Activated B cell treated with CpG ODN at 0.5 μM for 24 hours (primary cell): ENCODE measurements at regions not wholly inside any gene's neighbourhood (a gene's known extent, or its start where the extent isn't known, plus 50 kb on each side); places are given as distances from the start of the nearest gene placed in this dataset.

Experiments
- ATAC-seq: fragments of 200-7000 bp; cut with Tn5 transposase; one replicate; pipeline ENCODE4 v1.10.0; 2021; ENCODE audit warnings: low read depth, mild to moderate bottlenecking, moderate library complexity
- CTCF ChIA-PET: fragments of 350-600 bp; sonication (Branson Sonifier 250); formaldehyde crosslinking; loops from one replicate; lab custom pipeline; 2021; ENCODE audit warnings: antibody characterized with exemption; lab: Charles Lee
- POLR2A ChIA-PET: fragments of 350-600 bp; sonication (Branson Sonifier 250); formaldehyde crosslinking; loops from one replicate; lab custom pipeline; 2021; ENCODE audit warnings: antibody characterized with exemption; lab: Charles Lee
- DNase-seq: peaks from one replicate; pipeline ENCODE4 v3.0.0; 2022
- H3K27ac Mint-ChIP-seq: one replicate; pipeline ENCODE4 v1.8.0; 2020; ENCODE audit warnings: mixed read lengths
- H3K27me3 Mint-ChIP-seq: one replicate; pipeline ENCODE4 v1.8.0; 2021; ENCODE audit warnings: mixed read lengths
- H3K36me3 Mint-ChIP-seq: one replicate; pipeline ENCODE4 v1.8.0; 2021; ENCODE audit warnings: low read depth, mixed read lengths
- H3K4me1 Mint-ChIP-seq: one replicate; pipeline ENCODE4 v1.8.0; 2021; ENCODE audit warnings: mixed read lengths
- H3K4me3 Mint-ChIP-seq: one replicate; pipeline ENCODE4 v1.8.0; 2020; ENCODE audit warnings: mild to moderate bottlenecking, mixed read lengths
- H3K9me3 Mint-ChIP-seq: one replicate; pipeline ENCODE4 v1.8.0; 2020; ENCODE audit warnings: mixed read lengths
- CTCF ChIP-seq: fragments of 200-600 bp; IDR thresholded peaks from one replicate; pipeline ENCODE4 v1.8.0; 2022; ENCODE audit warnings: antibody characterized with exemption, mild to moderate bottlenecking
- intact Hi-C: fragments of 100-400 bp; cut with micrococcal nuclease; formaldehyde crosslinking; loops from one replicate; pipeline ENCODE4 v1.15.1; 2024

GRCh38 chr2:21346984-21347383 lies 223.2 kb downstream of the TDRD15 start:
- intact Hi-C loops: no loop called here
- TF ChIP-seq CTCF: no peak
- no peaks in the 10 kb centered on the region for H3K4me1 Mint-ChIP-seq
- POLR2A ChIA-PET: no interaction called here
- H3K9me3 Mint-ChIP-seq: peaks cover 2% of the 10 kb centered on the region
- no peaks in the 10 kb centered on the region for H3K27me3 Mint-ChIP-seq
- CTCF ChIA-PET: no interaction called here
- H3K36me3 Mint-ChIP-seq: no peaks in the 10 kb centered on the region
- DNase-seq: no peak
- ATAC-seq: no peak
- H3K4me3 Mint-ChIP-seq: no peak overlapping the region
- H3K27ac Mint-ChIP-seq: no peak overlapping the region

- Mint-ChIP-seq H3K4me1 (no peaks in the 10 kb centered on the region), H3K9me3 (no peaks in the 10 kb centered on the region), H3K27me3 (no peaks in the 10 kb centered on the region), H3K27ac (no peak overlapping the region), H3K36me3 (no peaks in the 10 kb centered on the region), H3K4me3 (no peak overlapping the region)
- ChIA-PET CTCF (no interaction called here), POLR2A (no interaction called here)
- intact Hi-C loops: no loop called here
- TF ChIP-seq CTCF: no peak
- DNase-seq (no peak), ATAC-seq (no peak)
These were observed 230.3 kb downstream of the TDRD15 start for GRCh38 chr2:21353879-21354679.

GRCh38 chr2:21356086-21356856 lies 232.5 kb downstream of the TDRD15 start:
- ATAC-seq: no peak
- no peak for TF ChIP-seq CTCF
- Mint-ChIP-seq H3K27ac (no peak overlapping the region), H3K9me3 (no peaks in the 10 kb centered on the region), H3K36me3 (no peaks in the 10 kb centered on the region), H3K27me3 (no peaks in the 10 kb centered on the region), H3K4me1 (no peaks in the 10 kb centered on the region), H3K4me3 (no peak overlapping the region)
- DNase-seq: no peak
- ChIA-PET POLR2A (no interaction called here), CTCF (no interaction called here)
- intact Hi-C loops: no loop called here

- no peaks in the 10 kb centered on the region for H3K36me3 Mint-ChIP-seq
- H3K27me3 Mint-ChIP-seq: no peaks in the 10 kb centered on the region
- no peak for DNase-seq
- POLR2A ChIA-PET: no interaction called here
- TF ChIP-seq CTCF: no peak
- no peaks in the 10 kb centered on the region for H3K4me1 Mint-ChIP-seq
- ATAC-seq: no peak
- no peaks in the 10 kb centered on the region for H3K9me3 Mint-ChIP-seq
- intact Hi-C loops: no loop called here
- H3K27ac Mint-ChIP-seq: no peak overlapping the region
- CTCF ChIA-PET: no interaction called here
- no peak overlapping the region for H3K4me3 Mint-ChIP-seq
These were observed 233.1 kb downstream of the TDRD15 start for GRCh38 chr2:21356857-21357255.

GRCh38 chr2:21358976-21359375 lies 235.2 kb downstream of the TDRD15 start:
- H3K4me3 Mint-ChIP-seq: no peak overlapping the region
- no peak for TF ChIP-seq CTCF
- no peaks in the 10 kb centered on the region for H3K9me3 Mint-ChIP-seq
- H3K36me3 Mint-ChIP-seq: no peaks in the 10 kb centered on the region
- H3K4me1 Mint-ChIP-seq: no peaks in the 10 kb centered on the region
- H3K27ac Mint-ChIP-seq: no peak overlapping the region
- no peaks in the 10 kb centered on the region for H3K27me3 Mint-ChIP-seq
- ChIA-PET CTCF (no interaction called here), POLR2A (no interaction called here)
- ATAC-seq: no peak
- intact Hi-C loops: no loop called here
- DNase-seq: no peak
